D721Med (cell line): ENCODE measurements at regions not wholly inside any gene's neighbourhood (a gene's known extent, or its start where the extent isn't known, plus 50 kb on each side); places are given as distances from the start of the nearest gene placed in this dataset.

Experiments used
- DNase-seq: peaks from one replicate; pipeline ENCODE4 v3.0.0; 2011; ENCODE audit warnings: low spot score; ENCODE audit not compliant: insufficient read length
- FAIRE-seq: peaks from 2 replicates; lab custom pipeline; 2011; peaks lifted over from hg19 to GRCh38; lab: Jason Lieb, UNC
- CTCF ChIP-seq: IDR thresholded peaks from 2 replicates; pipeline ENCODE4 v1.5.1; 2012; ENCODE audit warnings: mild to moderate bottlenecking, control low read depth; ENCODE audit not compliant: insufficient read depth; ENCODE audit errors: missing control alignments

- DNase-seq (no peak), FAIRE-seq (no peak)
- no peak for TF ChIP-seq CTCF
These were observed 1238.3 kb upstream of the GBE1 start for GRCh38 chr3:82999777-83000176.

GRCh38 chr3:82978368-82978767 lies 1216.9 kb upstream of the GBE1 start:
- no peak for TF ChIP-seq CTCF
- DNase-seq (no peak), FAIRE-seq (no peak)

- FAIRE-seq (no peak), DNase-seq (no peak)
- TF ChIP-seq CTCF, result no peak
These were observed 1216.4 kb upstream of the GBE1 start for GRCh38 chr3:82977871-82978270.

GRCh38 chr3:82973791-82974190 lies 1212.3 kb upstream of the GBE1 start:
- FAIRE-seq (no peak), DNase-seq (no peak)
- no peak for TF ChIP-seq CTCF

- TF ChIP-seq CTCF, result no peak
- DNase-seq (no peak), FAIRE-seq (no peak)
These were observed 1198.9 kb upstream of the GBE1 start for GRCh38 chr3:82960379-82960778.

- DNase-seq (no peak), FAIRE-seq (no peak)
- no peak for TF ChIP-seq CTCF
These were observed 1196.3 kb upstream of the GBE1 start for GRCh38 chr3:82957696-82958095.

- DNase-seq (no peak), FAIRE-seq (no peak)
- no peak for TF ChIP-seq CTCF
These were observed 1195.6 kb upstream of the GBE1 start for GRCh38 chr3:82957079-82957478.
